Esophagus muscularis mucosa (tissue), 3 donors: ENCODE measurements at regions not wholly inside any gene's neighbourhood (a gene's known extent, or its start where the extent isn't known, plus 50 kb on each side); places are given as distances from the start of the nearest gene placed in this dataset.

Experiments used
- POLR2A ChIP-seq: fragments of 450-650 bp; IDR thresholded peaks from one replicate; pipeline ENCODE4 v1.6.1; 2017; ENCODE audit warnings: antibody characterized with exemption, moderate library complexity, mild to moderate bottlenecking, low read depth
- POLR2AphosphoS5 ChIP-seq, 2 donors: sonication (generic); formaldehyde crosslinking; IDR thresholded peaks; one replicate each; pipeline ENCODE4 v1.6.1; 2017; ENCODE audit warnings: antibody characterized with exemption in 2 of 2
- TF ChIP-seq, protein P1 (sequence below), 3 experiments: fragments of 200-600 bp in 2 of 3; fragments of 450-650 bp in 1 of 3; sonication (generic) in 2 of 3; IDR thresholded peaks; one replicate each; pipeline ENCODE4 v1.5.1; 2017 to 2019; ENCODE audit warnings: antibody characterized with exemption in 3 of 3, mild to moderate bottlenecking in 2 of 3, moderate library complexity in 1 of 3

GRCh38 chr2:16031058-16031847 is 90.9 kb downstream of the MYCN start:
- no peak for TF ChIP-seq POLR2A
- TF ChIP-seq, protein P1, sequence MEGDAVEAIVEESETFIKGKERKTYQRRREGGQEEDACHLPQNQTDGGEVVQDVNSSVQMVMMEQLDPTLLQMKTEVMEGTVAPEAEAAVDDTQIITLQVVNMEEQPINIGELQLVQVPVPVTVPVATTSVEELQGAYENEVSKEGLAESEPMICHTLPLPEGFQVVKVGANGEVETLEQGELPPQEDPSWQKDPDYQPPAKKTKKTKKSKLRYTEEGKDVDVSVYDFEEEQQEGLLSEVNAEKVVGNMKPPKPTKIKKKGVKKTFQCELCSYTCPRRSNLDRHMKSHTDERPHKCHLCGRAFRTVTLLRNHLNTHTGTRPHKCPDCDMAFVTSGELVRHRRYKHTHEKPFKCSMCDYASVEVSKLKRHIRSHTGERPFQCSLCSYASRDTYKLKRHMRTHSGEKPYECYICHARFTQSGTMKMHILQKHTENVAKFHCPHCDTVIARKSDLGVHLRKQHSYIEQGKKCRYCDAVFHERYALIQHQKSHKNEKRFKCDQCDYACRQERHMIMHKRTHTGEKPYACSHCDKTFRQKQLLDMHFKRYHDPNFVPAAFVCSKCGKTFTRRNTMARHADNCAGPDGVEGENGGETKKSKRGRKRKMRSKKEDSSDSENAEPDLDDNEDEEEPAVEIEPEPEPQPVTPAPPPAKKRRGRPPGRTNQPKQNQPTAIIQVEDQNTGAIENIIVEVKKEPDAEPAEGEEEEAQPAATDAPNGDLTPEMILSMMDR (IDR thresholded peaks at IDR 0.05), result no peak
- TF ChIP-seq POLR2AphosphoS5 (IDR thresholded peaks at IDR 0.05), result no peak
